ENCODE measurements at regions not wholly inside any gene's neighbourhood (a gene's known extent, or its start where the extent isn't known, plus 50 kb on each side); places are given as distances from the start of the nearest gene placed in this dataset.

DNA sequence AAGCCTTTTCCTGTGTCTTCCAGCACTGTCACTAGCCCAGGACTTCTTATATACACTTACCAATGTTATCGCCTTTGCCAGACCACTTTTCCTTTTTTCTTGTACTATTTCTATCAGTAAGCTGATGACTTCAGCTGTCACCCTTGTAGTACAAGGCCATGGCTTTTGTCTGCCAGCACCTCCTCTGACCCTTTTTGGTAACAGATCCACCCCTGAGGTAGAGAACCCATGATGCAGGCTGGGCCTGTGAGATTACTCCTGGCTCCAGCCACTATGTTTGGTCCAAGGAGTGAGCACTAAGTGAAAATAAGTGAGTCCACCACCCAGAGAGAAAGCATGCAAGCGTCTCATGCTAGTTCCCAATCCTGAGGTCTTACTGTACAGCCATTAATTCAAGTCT, 406.7 kb downstream of the MLLT3 start:
- Histone ChIP-seq H2BK15ac (ENCODE audit: low read depth, low read length) (no peak overlapping the region), H2AFZ (replicated peaks; ENCODE audit: low read length, poor library complexity) (no peak overlapping the region), H3K4me2 (ENCODE audit: low read depth, low read length) (no peak overlapping the region), H3K4ac (ENCODE audit: low read depth, low read length) (no peak overlapping the region), H4K91ac (ENCODE audit: insufficient read depth, low read depth, low read length) (no peak overlapping the region), H3K56ac (ENCODE audit: extremely low read depth, insufficient read depth, low read length) (no peak overlapping the region), H2AK5ac (ENCODE audit: low read depth, low read length) (no peak overlapping the region), H3K4me1 (ENCODE audit: control insufficient read depth, insufficient read depth, low read length) (no peaks in the 10 kb centered on the region), H3K79me1 (ENCODE audit: low read depth in 1 of 2, low read length in 2 of 2) (no peaks in the 10 kb centered on the region), H2BK20ac (ENCODE audit: low read depth, low read length) (no peak overlapping the region), H3K14ac (replicated peaks; ENCODE audit: low read depth, low read length) (no peak overlapping the region), H3K9me1 (ENCODE audit: insufficient read depth, low read length) (no peaks in the 10 kb centered on the region), H3K27me3 (ENCODE audit: control insufficient read depth, insufficient read depth, low read length) (peaks cover 4% of the 10 kb centered on the region; the same call in 1 of the 2 replicates), H2BK120ac (ENCODE audit: low read depth, low read length) (no peak overlapping the region), H4K20me1 (ENCODE audit: insufficient read depth, low read length) (no peaks in the 10 kb centered on the region), H2BK5ac (ENCODE audit: low read depth, low read length, poor library complexity, severe bottlenecking) (no peak overlapping the region), H3K4me3 (ENCODE audit: insufficient read depth, low read depth, low read length) (no peak overlapping the region), H3K9me3 (ENCODE audit: control insufficient read depth, insufficient read depth, low read length) (no peaks in the 10 kb centered on the region), H3K36me3 (ENCODE audit: control insufficient read depth, insufficient read depth, low read length) (no peaks in the 10 kb centered on the region), H4K5ac (ENCODE audit: low read depth, low read length) (no peak overlapping the region), H3K23ac (ENCODE audit: low read depth, low read length) (no peak overlapping the region), H3K27ac (ENCODE audit: insufficient read depth, low read length) (no peak overlapping the region), H2AK9ac (replicated peaks; ENCODE audit: low read depth, low read length, poor library complexity) (no peak overlapping the region), H3K18ac (ENCODE audit: low read depth, low read length) (no peak overlapping the region), H4K8ac (ENCODE audit: low read depth in 2 of 2, low read length in 2 of 2) (no peak overlapping the region), H3K9ac (ENCODE audit: low read depth, low read length) (no peak overlapping the region)
- TF ChIP-seq, protein P1, sequence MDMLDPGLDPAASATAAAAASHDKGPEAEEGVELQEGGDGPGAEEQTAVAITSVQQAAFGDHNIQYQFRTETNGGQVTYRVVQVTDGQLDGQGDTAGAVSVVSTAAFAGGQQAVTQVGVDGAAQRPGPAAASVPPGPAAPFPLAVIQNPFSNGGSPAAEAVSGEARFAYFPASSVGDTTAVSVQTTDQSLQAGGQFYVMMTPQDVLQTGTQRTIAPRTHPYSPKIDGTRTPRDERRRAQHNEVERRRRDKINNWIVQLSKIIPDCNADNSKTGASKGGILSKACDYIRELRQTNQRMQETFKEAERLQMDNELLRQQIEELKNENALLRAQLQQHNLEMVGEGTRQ (IDR thresholded peaks at IDR 0.05; ENCODE audit: low read depth, low read length): no peak
- no peak for TF ChIP-seq CEBPB (IDR thresholded peaks at IDR 0.05; ENCODE audit: low read depth, low read length)
- TF ChIP-seq, protein P2, sequence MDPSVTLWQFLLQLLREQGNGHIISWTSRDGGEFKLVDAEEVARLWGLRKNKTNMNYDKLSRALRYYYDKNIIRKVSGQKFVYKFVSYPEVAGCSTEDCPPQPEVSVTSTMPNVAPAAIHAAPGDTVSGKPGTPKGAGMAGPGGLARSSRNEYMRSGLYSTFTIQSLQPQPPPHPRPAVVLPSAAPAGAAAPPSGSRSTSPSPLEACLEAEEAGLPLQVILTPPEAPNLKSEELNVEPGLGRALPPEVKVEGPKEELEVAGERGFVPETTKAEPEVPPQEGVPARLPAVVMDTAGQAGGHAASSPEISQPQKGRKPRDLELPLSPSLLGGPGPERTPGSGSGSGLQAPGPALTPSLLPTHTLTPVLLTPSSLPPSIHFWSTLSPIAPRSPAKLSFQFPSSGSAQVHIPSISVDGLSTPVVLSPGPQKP (IDR thresholded peaks at IDR 0.05; ENCODE audit: borderline replicate concordance, low read depth, low read length): no peak
- no peak for TF ChIP-seq MAZ (IDR thresholded peaks at IDR 0.05; ENCODE audit: borderline replicate concordance, low read depth, low read length)
- no peak for TF ChIP-seq FOS (IDR thresholded peaks at IDR 0.05; ENCODE audit: low read depth, low read length)
- TF ChIP-seq CHD1 (IDR thresholded peaks at IDR 0.05; ENCODE audit: low read depth, low read length): no peak
- TF ChIP-seq, protein P3, sequence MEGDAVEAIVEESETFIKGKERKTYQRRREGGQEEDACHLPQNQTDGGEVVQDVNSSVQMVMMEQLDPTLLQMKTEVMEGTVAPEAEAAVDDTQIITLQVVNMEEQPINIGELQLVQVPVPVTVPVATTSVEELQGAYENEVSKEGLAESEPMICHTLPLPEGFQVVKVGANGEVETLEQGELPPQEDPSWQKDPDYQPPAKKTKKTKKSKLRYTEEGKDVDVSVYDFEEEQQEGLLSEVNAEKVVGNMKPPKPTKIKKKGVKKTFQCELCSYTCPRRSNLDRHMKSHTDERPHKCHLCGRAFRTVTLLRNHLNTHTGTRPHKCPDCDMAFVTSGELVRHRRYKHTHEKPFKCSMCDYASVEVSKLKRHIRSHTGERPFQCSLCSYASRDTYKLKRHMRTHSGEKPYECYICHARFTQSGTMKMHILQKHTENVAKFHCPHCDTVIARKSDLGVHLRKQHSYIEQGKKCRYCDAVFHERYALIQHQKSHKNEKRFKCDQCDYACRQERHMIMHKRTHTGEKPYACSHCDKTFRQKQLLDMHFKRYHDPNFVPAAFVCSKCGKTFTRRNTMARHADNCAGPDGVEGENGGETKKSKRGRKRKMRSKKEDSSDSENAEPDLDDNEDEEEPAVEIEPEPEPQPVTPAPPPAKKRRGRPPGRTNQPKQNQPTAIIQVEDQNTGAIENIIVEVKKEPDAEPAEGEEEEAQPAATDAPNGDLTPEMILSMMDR (conservative IDR thresholded peaks at IDR 0.05; ENCODE audit: low read depth, low read length): no peak
- TF ChIP-seq MXI1 (IDR thresholded peaks at IDR 0.05; ENCODE audit: borderline replicate concordance, low read depth, low read length): no peak
- TF ChIP-seq RCOR1 (IDR thresholded peaks at IDR 0.05; ENCODE audit: insufficient replicate concordance, low read length): no peak
- no peak for TF ChIP-seq SMC3 (IDR thresholded peaks at IDR 0.05; ENCODE audit: low read depth, low read length)
- TF ChIP-seq RAD21 (IDR thresholded peaks at IDR 0.05; ENCODE audit: low read length): no peak
- no peak for TF ChIP-seq BHLHE40 (IDR thresholded peaks at IDR 0.05; ENCODE audit: low read depth, low read length)
- no peak for TF ChIP-seq RFX5 (IDR thresholded peaks at IDR 0.05; ENCODE audit: low read depth, low read length)
- TF ChIP-seq MAFK (IDR thresholded peaks at IDR 0.05; ENCODE audit: low read depth, low read length): no peak
- TF ChIP-seq POLR2A (IDR thresholded peaks at IDR 0.05; ENCODE audit: low read depth, low read length): no peak
- no peak for TF ChIP-seq NFE2L2 (IDR thresholded peaks at IDR 0.05; ENCODE audit: low read depth, low read length)
- dilution Hi-C loops (cut with HindIII; ENCODE audit: low sequenced_read_pairs, unreplicated experiment): no loop called here
- ATAC-seq (ENCODE audit: low read depth) (no peak), DNase-seq (no peak)
- ChIA-PET CTCF (no interaction called here), POLR2A (ENCODE audit: unreplicated experiment) (no interaction called here)
- in situ Hi-C loops (cut with MboI; ENCODE audit: low sequenced_read_pairs): no loop called here
- BruUV-seq (replicated peaks): no TSS peak
- WGBS, 2 experiments (ENCODE audit: extremely low coverage in 2 of 2, insufficient read length in 1 of 2): 83% methylated on average over 1 of the region's 2 CpGs; no CpG with 5 or more reads in 1 of the 2 experiments
- intact Hi-C loops (cut with micrococcal nuclease): loop anchor here (10.0 kb wide), 1 partner anchor 49 kb away; no protein-coding TSS in a partner anchor
